ENCODE measurements at regions not wholly inside any gene's neighbourhood (a gene's known extent, or its start where the extent isn't known, plus 50 kb on each side); places are given as distances from the start of the nearest gene placed in this dataset.

- TF ChIP-seq CTCF (IDR thresholded peaks at IDR 0.05) (no peak), POLR2A (IDR thresholded peaks at IDR 0.05) (no peak)
Observed at GRCh38 chr18:29074147-29074546, 897.2 kb upstream of the CDH2 start.
